ENCODE measurements at regions not wholly inside any gene's neighbourhood (a gene's known extent, or its start where the extent isn't known, plus 50 kb on each side); places are given as distances from the start of the nearest gene placed in this dataset.

DNA sequence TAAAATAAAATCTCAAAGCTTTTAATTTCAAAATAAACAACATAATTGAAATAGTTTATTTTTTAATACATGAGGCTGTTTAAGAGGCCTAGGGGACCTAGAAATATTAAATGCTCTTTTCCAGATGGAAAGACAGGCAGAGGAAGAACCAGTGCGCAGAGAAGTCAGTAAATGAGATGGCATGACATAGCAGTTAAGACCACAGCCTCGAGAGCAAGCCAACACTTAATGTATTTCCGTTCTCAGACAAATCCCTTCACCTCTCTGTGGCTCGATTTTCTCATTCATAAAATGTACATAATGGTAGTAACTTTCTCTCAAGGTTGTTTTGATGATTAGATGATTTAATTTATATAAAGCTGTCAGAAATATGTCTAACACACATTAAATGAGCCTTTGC is 405.1 kb upstream of the CWC22 start:
- 59 to 90% methylated on average over 4 of the region's 4 CpGs for WGBS, 2 donors
- Histone ChIP-seq H3K4me1 (peaks cover 0 to 18% (median 13%) of the 10 kb centered on the region in 4 donors), H3K9me3 (no peaks in the 10 kb centered on the region), H3K27me3 (no peaks in the 10 kb centered on the region), H3K27ac (no peak overlapping the region), H3K36me3 (no peaks in the 10 kb centered on the region), H3K4me3 (no peak overlapping the region)
- intact Hi-C loops (cut with DNase I): no loop called here
- DNase-seq: no peak
- TF ChIP-seq EP300 (IDR thresholded peaks at IDR 0.05): no peak
- TF ChIP-seq POLR2A (IDR thresholded peaks at IDR 0.05): no peak
- TF ChIP-seq, protein P1, sequence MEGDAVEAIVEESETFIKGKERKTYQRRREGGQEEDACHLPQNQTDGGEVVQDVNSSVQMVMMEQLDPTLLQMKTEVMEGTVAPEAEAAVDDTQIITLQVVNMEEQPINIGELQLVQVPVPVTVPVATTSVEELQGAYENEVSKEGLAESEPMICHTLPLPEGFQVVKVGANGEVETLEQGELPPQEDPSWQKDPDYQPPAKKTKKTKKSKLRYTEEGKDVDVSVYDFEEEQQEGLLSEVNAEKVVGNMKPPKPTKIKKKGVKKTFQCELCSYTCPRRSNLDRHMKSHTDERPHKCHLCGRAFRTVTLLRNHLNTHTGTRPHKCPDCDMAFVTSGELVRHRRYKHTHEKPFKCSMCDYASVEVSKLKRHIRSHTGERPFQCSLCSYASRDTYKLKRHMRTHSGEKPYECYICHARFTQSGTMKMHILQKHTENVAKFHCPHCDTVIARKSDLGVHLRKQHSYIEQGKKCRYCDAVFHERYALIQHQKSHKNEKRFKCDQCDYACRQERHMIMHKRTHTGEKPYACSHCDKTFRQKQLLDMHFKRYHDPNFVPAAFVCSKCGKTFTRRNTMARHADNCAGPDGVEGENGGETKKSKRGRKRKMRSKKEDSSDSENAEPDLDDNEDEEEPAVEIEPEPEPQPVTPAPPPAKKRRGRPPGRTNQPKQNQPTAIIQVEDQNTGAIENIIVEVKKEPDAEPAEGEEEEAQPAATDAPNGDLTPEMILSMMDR (IDR thresholded peaks at IDR 0.05): no peak
- no peak for TF ChIP-seq POLR2AphosphoS5 (IDR thresholded peaks at IDR 0.05)

DNA sequence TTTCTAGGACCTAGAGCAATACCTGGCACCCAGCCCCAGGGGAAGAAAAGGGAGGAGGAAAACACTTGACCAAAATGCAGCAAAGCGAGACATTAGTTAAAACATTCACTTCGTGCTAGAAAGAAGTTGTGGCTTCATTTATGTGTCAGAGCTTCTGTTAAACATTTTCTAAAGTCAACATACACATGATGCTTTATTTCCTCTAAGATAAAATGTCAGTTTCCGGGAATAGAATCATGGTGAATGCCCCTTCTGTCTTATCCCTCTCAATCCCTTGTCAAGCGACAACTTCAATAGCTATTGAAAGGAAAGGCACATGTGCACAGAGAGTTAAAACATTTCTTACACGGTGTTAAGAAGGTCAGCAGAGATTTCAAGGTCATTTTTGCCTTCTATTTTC is 404.6 kb upstream of the CWC22 start:
- Histone ChIP-seq H3K27me3 (no peaks in the 10 kb centered on the region), H3K27ac (no peak overlapping the region), H3K4me1 (peaks cover 0 to 18% (median 13%) of the 10 kb centered on the region in 4 donors), H3K36me3 (no peaks in the 10 kb centered on the region), H3K4me3 (no peak overlapping the region), H3K9me3 (no peaks in the 10 kb centered on the region)
- TF ChIP-seq EP300 (IDR thresholded peaks at IDR 0.05) (no peak), POLR2AphosphoS5 (IDR thresholded peaks at IDR 0.05) (no peak), POLR2A (IDR thresholded peaks at IDR 0.05) (no peak)
- TF ChIP-seq, protein P1 (IDR thresholded peaks at IDR 0.05): no peak
- 6 to 39% methylated on average over 5 of the region's 5 CpGs for WGBS, 2 donors
- DNase-seq: no peak
- intact Hi-C loops (cut with DNase I): no loop called here

DNA sequence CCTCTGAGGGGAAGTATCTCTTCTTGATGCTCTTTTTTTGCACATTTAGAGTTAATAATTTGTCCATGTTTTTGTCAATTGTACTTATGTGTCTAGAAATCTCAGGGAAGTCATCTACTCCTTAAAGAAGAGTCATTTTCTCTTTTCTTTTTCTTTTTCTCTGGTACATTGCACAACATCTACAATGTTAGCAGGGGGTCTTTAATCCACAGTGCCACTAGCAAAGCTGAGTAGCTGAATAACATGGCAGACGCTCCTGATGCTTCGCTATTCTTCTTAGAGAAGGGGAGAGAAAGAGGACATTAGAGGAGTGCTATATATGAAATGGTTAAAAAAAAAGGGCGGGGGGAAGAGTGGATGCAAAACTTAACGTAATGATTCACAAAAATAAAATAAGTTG is 399.6 kb upstream of the CWC22 start:
- no peaks in the 10 kb centered on the region for H3K27me3 ChIP-seq
- no peak overlapping the region for H3K4me3 ChIP-seq
- no peaks in the 10 kb centered on the region for H3K36me3 ChIP-seq
- TF ChIP-seq POLR2A (IDR thresholded peaks at IDR 0.05) (no peak), EP300 (IDR thresholded peaks at IDR 0.05) (no peak), POLR2AphosphoS5 (IDR thresholded peaks at IDR 0.05) (no peak)
- TF ChIP-seq, protein P1 (IDR thresholded peaks at IDR 0.05): no peak
- no peaks in the 10 kb centered on the region for H3K9me3 ChIP-seq
- H3K4me1 ChIP-seq: peaks cover 0 to 9% (median 3%) of the 10 kb centered on the region in 4 donors
- DNase-seq: no peak
- 68 to 87% methylated on average over 4 of the region's 4 CpGs for WGBS, 2 donors
- no peak overlapping the region for H3K27ac ChIP-seq
- intact Hi-C loops (cut with DNase I): no loop called here

DNA sequence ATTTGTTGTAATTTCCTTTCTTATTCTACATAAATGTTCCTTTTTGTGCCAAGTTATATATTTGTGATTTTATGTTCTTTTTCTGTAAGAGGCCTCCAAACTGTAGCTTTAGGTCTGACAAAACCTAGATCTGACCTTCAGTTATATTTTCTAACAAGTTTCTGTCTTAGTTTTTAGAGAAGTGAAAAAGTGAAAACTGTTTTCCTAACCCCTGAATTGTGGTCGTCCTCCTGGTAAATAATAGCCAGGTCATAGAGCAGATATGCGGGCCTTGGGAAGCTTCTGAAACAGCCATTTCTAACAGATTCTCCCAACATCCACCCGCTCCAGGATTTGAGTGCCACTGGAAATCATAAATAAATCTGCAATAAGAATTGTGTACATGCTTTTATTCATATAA is 398.4 kb upstream of the CWC22 start:
- Histone ChIP-seq H3K4me1 (no peaks in the 10 kb centered on the region), H3K9me3 (no peaks in the 10 kb centered on the region), H3K27me3 (no peaks in the 10 kb centered on the region), H3K4me3 (no peak overlapping the region), H3K36me3 (no peaks in the 10 kb centered on the region), H3K27ac (no peak overlapping the region)
- no peak for DNase-seq
- intact Hi-C loops (cut with DNase I): no loop called here
- TF ChIP-seq POLR2A (IDR thresholded peaks at IDR 0.05) (no peak), POLR2AphosphoS5 (IDR thresholded peaks at IDR 0.05) (no peak), EP300 (IDR thresholded peaks at IDR 0.05) (no peak)
- TF ChIP-seq, protein P1 (IDR thresholded peaks at IDR 0.05): no peak
- WGBS, 2 donors: 82 to 87% methylated on average over 3 of the region's 3 CpGs

DNA sequence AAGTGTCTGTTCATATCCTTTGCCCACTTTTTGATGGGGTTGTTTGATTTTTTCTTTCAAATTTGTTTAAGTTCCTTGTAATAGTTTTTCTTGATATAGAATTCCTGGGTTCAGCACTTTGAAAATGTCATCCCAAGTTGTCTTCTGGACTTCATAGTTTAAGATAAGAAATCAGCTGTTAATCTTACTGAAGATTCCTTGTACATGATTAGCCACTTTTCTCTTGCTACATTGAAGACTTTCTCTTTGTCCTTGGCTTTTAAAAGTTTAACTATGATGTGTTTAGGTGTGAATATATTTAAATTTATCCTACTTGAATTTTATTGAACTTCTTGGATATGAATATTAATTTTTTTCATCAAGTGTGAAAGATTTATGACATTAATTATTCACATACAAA is 387.2 kb upstream of the CWC22 start:
- H3K27me3 ChIP-seq: no peaks in the 10 kb centered on the region
- no peak overlapping the region for H3K27ac ChIP-seq
- H3K36me3 ChIP-seq: no peaks in the 10 kb centered on the region
- TF ChIP-seq, protein P1 (IDR thresholded peaks at IDR 0.05): no peak
- TF ChIP-seq EP300 (IDR thresholded peaks at IDR 0.05) (no peak), POLR2AphosphoS5 (IDR thresholded peaks at IDR 0.05) (no peak), POLR2A (IDR thresholded peaks at IDR 0.05) (no peak)
- intact Hi-C loops (cut with DNase I): no loop called here
- peaks cover 0 to 6% (median 3%) of the 10 kb centered on the region in 4 donors for H3K9me3 ChIP-seq
- no peaks in the 10 kb centered on the region for H3K4me1 ChIP-seq
- no peak for DNase-seq
- H3K4me3 ChIP-seq: no peak overlapping the region

Measured in sigmoid colon (tissue), 6 donors.